Loucy (cell line): ENCODE measurements at regions not wholly inside any gene's neighbourhood (a gene's known extent, or its start where the extent isn't known, plus 50 kb on each side); places are given as distances from the start of the nearest gene placed in this dataset.

Experiments
- H2AFZ ChIP-seq: fragments of 200-600 bp; sonication (generic); 2 replicates; pipeline ENCODE4 v1.6.0; 2016; ENCODE audit warnings: antibody characterized with exemption, mild to moderate bottlenecking, low read length, moderate library complexity
- H3F3A ChIP-seq: fragments of 200-600 bp; 2 replicates; pipeline ENCODE4 v1.6.0; 2016; ENCODE audit warnings: antibody characterized with exemption, low read depth, mild to moderate bottlenecking
- H3K27me3 ChIP-seq: fragments of 200-600 bp; sonication (generic); 2 replicates; pipeline ENCODE4 v1.6.1; 2014; ENCODE audit warnings: low read length, mild to moderate bottlenecking; ENCODE audit not compliant: insufficient read depth, poor library complexity, severe bottlenecking
- H3K36me3 ChIP-seq: fragments of 200-600 bp; sonication (generic); 2 replicates; pipeline ENCODE4 v1.6.1; 2016; ENCODE audit warnings: low read length; ENCODE audit not compliant: insufficient read depth
- H3K4me1 ChIP-seq: fragments of 200-600 bp; sonication (generic); 2 replicates; pipeline ENCODE4 v1.5.1; 2014; ENCODE audit warnings: low read length, mild to moderate bottlenecking; ENCODE audit not compliant: insufficient read depth, poor library complexity, severe bottlenecking
- H3K4me2 ChIP-seq: fragments of 200-600 bp; sonication (generic); 2 replicates; pipeline ENCODE4 v1.6.0; 2014; ENCODE audit warnings: antibody characterized with exemption, low read length, low read depth, mild to moderate bottlenecking; ENCODE audit not compliant: poor library complexity, severe bottlenecking
- H3K4me3 ChIP-seq: fragments of 200-600 bp; sonication (generic); 2 replicates; pipeline ENCODE4 v1.5.1; 2014; ENCODE audit warnings: low read length, mild to moderate bottlenecking, mixed read lengths; ENCODE audit not compliant: poor library complexity, severe bottlenecking
- H3K79me2 ChIP-seq: fragments of 200-600 bp; sonication (generic); 2 replicates; pipeline ENCODE4 v1.6.1; 2014; ENCODE audit warnings: low read length; ENCODE audit not compliant: insufficient read depth
- H3K9ac ChIP-seq: fragments of 200-600 bp; sonication (generic); 2 replicates; pipeline ENCODE4 v1.6.0; 2014; ENCODE audit warnings: mild to moderate bottlenecking, low read depth, low read length, moderate library complexity; ENCODE audit not compliant: poor library complexity, severe bottlenecking
- H3K9me2 ChIP-seq: fragments of 200-600 bp; sonication (generic); replicated peaks from 2 replicates; pipeline ENCODE4 v1.6.1; 2016; ENCODE audit warnings: low read depth, low read length, mixed read lengths
- H3K9me3 ChIP-seq: fragments of 200-600 bp; sonication (generic); 2 replicates; pipeline ENCODE4 v1.6.1; 2014; ENCODE audit warnings: mild to moderate bottlenecking, antibody characterized with exemption, low read length, low read depth; ENCODE audit not compliant: insufficient read depth
- H4K20me1 ChIP-seq: fragments of 200-600 bp; sonication (generic); 2 replicates; pipeline ENCODE4 v1.6.0; 2014; ENCODE audit warnings: antibody characterized with exemption, low read length, mild to moderate bottlenecking; ENCODE audit not compliant: insufficient read depth, poor library complexity, severe bottlenecking
- CTCF ChIP-seq: fragments of 200-600 bp; sonication (generic); conservative IDR thresholded peaks from 2 replicates; pipeline ENCODE4 v1.5.1; 2014; ENCODE audit warnings: mild to moderate bottlenecking, antibody characterized with exemption, low read length
- EZH2phosphoT487 ChIP-seq: fragments of 200-600 bp; IDR thresholded peaks from 2 replicates; pipeline ENCODE4 v1.6.1; 2018; ENCODE audit warnings: antibody characterized with exemption, mild to moderate bottlenecking, moderate library complexity, borderline replicate concordance

GRCh38 chr2:64727843-64728463, 74.2 kb upstream of the SERTAD2 start:
- H4K20me1 ChIP-seq: no peaks in the 10 kb centered on the region
- H3K4me1 ChIP-seq: peaks cover 56% of the 10 kb centered on the region
- no peaks in the 10 kb centered on the region for H3K9me3 ChIP-seq
- no peak overlapping the region for H3K4me3 ChIP-seq
- H2AFZ ChIP-seq: peak overlapping the region; percentile 89; the same call in 1 of the 2 replicates
- H3K4me2 ChIP-seq: peak overlapping the region; percentile 84
- H3K9me2 ChIP-seq: no peaks in the 10 kb centered on the region
- H3K27me3 ChIP-seq: no peaks in the 10 kb centered on the region
- TF ChIP-seq EZH2phosphoT487: no peak
- no peak for TF ChIP-seq CTCF
- peaks cover 19% of the 10 kb centered on the region for H3K79me2 ChIP-seq
- peak overlapping the region; percentile 65 for H3K9ac ChIP-seq
- no peaks in the 10 kb centered on the region for H3K36me3 ChIP-seq
- H3F3A ChIP-seq: no peaks in the 10 kb centered on the region

GRCh38 chr2:64730551-64731262, 77.0 kb upstream of the SERTAD2 start:
- no peaks in the 10 kb centered on the region for H3F3A ChIP-seq
- H3K9ac ChIP-seq: peak overlapping the region; percentile 70
- peak overlapping the region; percentile 76 for H3K4me2 ChIP-seq
- peak overlapping the region; percentile 59; the same call in 1 of the 2 replicates for H2AFZ ChIP-seq
- peaks cover 56% of the 10 kb centered on the region for H3K4me1 ChIP-seq
- peak overlapping the region; percentile 66 for H3K4me3 ChIP-seq
- no peaks in the 10 kb centered on the region for H4K20me1 ChIP-seq
- H3K36me3 ChIP-seq: no peaks in the 10 kb centered on the region
- no peaks in the 10 kb centered on the region for H3K27me3 ChIP-seq
- H3K9me3 ChIP-seq: no peaks in the 10 kb centered on the region
- no peak for TF ChIP-seq EZH2phosphoT487
- no peak for TF ChIP-seq CTCF
- H3K9me2 ChIP-seq: no peaks in the 10 kb centered on the region
- peaks cover 19% of the 10 kb centered on the region for H3K79me2 ChIP-seq

GRCh38 chr2:64731263-64731643, 77.5 kb upstream of the SERTAD2 start:
- Histone ChIP-seq H3K27me3 (no peaks in the 10 kb centered on the region), H3K36me3 (no peaks in the 10 kb centered on the region), H3K4me2 (peak overlapping the region; percentile 76), H3K9me3 (no peaks in the 10 kb centered on the region), H4K20me1 (no peaks in the 10 kb centered on the region), H3K79me2 (peaks cover 19% of the 10 kb centered on the region), H3K9me2 (no peaks in the 10 kb centered on the region), H3K9ac (peak overlapping the region; percentile 70), H3K4me1 (peaks cover 52% of the 10 kb centered on the region), H3K4me3 (peak overlapping the region; percentile 66), H2AFZ (peak overlapping the region; percentile 59; the same call in 1 of the 2 replicates), H3F3A (no peaks in the 10 kb centered on the region)
- no peak for TF ChIP-seq EZH2phosphoT487
- no peak for TF ChIP-seq CTCF
